Osteoblast (primary cell): ENCODE measurements at regions not wholly inside any gene's neighbourhood (a gene's known extent, or its start where the extent isn't known, plus 50 kb on each side); places are given as distances from the start of the nearest gene placed in this dataset.
"Not testable (repeated sequence)": the region's sequence is repeated elsewhere in the genome, so short reads cannot be mapped to it uniquely, and the experiment has no call there.

ENCODE experiments used
- DNase-seq: peaks from one replicate; pipeline ENCODE4 v3.0.0; 2011; ENCODE audit warnings: low spot score, mixed read lengths; ENCODE audit not compliant: insufficient read length; ENCODE audit errors: missing footprints
- H2AFZ ChIP-seq: 2 replicates; pipeline ENCODE4 v1.6.0; 2011; ENCODE audit warnings: mild to moderate bottlenecking, low read length
- H3K27ac ChIP-seq: 2 replicates; pipeline ENCODE4 v1.5.1; 2011; ENCODE audit warnings: mild to moderate bottlenecking, low read depth, low read length, moderate library complexity
- H3K27me3 ChIP-seq: 2 replicates; pipeline ENCODE4 v1.6.0; 2012; ENCODE audit warnings: mild to moderate bottlenecking, control low read depth, inconsistent platforms, low read length, moderate library complexity; ENCODE audit not compliant: insufficient read depth
- H3K36me3 ChIP-seq: 2 replicates; pipeline ENCODE4 v1.5.1; 2011; ENCODE audit warnings: mild to moderate bottlenecking, low read length, control low read depth, moderate library complexity; ENCODE audit not compliant: insufficient read depth
- H3K4me1 ChIP-seq: 2 replicates; pipeline ENCODE4 v1.5.1; 2011; ENCODE audit warnings: mild to moderate bottlenecking, low read length, control low read depth, moderate library complexity; ENCODE audit not compliant: insufficient read depth
- H3K4me2 ChIP-seq: 2 replicates; pipeline ENCODE4 v1.6.0; 2011; ENCODE audit warnings: mild to moderate bottlenecking, low read length; ENCODE audit not compliant: insufficient read depth
- H3K4me3 ChIP-seq: fragments of 200-600 bp; sonication (generic); 3 replicates; pipeline ENCODE4 v1.5.1; 2012; ENCODE audit warnings: mild to moderate bottlenecking, low read length, inconsistent platforms; ENCODE audit not compliant: insufficient read depth
- H3K79me2 ChIP-seq: 2 replicates; pipeline ENCODE4 v1.6.0; 2012; ENCODE audit warnings: mild to moderate bottlenecking, low read length, control low read depth, inconsistent platforms; ENCODE audit not compliant: insufficient read depth
- H3K9me3 ChIP-seq: 2 replicates; pipeline ENCODE4 v1.5.1; 2011; ENCODE audit warnings: low read depth, low read length, control low read depth
- H4K20me1 ChIP-seq: 2 replicates; pipeline ENCODE4 v1.6.0; 2012; ENCODE audit warnings: mild to moderate bottlenecking, low read length, control low read depth; ENCODE audit not compliant: insufficient read depth

DNA sequence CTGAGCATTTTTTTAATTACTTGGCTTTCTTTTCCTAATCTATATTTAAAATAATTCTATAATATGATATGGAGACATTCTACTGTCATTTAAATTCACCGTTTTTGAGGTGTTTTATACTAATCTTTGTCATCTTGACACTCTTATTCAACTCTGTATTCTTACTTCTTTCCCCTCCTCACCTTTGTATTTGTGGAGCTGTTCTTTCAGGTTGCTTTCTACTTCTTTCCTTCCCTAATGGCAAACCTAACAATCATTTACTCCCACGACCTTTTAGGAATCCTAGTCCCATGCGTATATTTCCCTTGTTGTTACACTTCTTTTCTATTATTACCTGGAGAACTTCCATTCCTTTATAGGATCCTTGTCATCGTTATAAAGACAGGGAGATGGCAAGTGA lies 271.8 kb downstream of the TP53TG3F start:
- H3K27ac ChIP-seq, H2AFZ ChIP-seq, H3K27me3 ChIP-seq, H3K36me3 ChIP-seq, H3K4me1 ChIP-seq, H3K9me3 ChIP-seq, H3K4me2 ChIP-seq, H4K20me1 ChIP-seq, H3K79me2 ChIP-seq, DNase-seq, H3K4me3 ChIP-seq: not testable (repeated sequence)

DNA sequence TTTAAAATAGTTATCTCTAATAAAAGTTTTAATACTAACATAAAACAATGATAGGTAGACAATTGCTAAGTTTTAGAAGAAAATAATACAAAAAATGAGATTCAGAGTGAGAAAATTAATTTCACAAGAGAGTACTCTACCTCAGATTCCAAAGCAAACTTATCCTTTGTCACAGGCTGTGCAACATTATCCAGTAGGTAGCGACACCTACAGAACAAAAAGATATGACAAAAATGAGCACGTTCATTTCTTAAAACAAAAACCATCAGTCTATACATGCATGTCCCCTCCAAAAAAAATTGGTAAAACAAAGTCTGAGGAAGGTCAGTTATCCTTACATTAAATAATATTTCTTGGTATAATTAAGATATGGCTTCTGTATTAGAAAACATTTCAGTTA lies 275.2 kb downstream of the TP53TG3F start:
- not testable (repeated sequence) for H3K9me3 ChIP-seq, H4K20me1 ChIP-seq, H3K27ac ChIP-seq, H3K36me3 ChIP-seq, H3K79me2 ChIP-seq, DNase-seq, H3K4me3 ChIP-seq, H3K4me2 ChIP-seq, H2AFZ ChIP-seq, H3K27me3 ChIP-seq, H3K4me1 ChIP-seq

DNA sequence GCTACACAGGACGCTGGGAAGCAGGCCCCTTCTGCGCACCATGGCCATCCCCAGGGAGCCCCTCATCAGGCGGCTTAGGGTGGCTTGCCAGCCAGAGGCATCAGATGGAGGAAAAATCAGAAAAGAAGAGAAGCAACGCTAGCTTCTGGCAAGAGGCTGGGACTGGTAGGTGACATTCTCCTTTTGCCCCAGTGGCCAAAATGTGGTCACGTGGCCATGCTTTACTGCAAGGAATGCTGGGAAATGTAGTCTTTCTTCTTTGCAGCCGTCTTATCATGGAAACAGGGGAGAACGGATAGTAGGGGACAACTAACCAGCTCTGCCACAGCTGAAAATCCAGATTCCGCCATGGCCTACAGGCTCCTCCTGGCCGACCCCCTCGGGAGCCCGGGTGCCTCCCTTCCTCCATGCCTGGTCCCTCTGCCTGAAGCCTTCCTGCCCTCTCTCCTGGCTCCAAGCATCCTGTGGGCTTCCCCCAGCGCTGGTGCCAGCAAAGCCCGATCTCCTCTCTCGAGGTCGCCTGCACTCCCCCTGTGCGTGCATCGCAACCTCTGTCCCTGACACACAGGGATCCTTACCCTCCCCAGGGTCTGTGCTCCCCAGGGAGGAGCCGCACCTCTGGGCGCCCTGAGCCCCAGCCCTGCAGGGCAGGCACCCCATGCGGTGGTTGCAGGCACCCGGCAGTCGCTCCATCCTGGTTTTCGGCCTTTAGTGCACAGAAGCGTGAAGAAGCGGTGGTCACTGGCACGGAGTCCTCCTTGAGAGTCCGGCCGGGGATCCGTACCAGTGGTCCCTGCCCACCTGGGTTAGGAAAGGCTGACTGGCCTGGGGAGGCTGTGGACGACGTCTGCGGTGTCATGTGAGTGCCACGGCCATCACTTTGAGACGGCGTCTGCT lies 307.7 kb downstream of the TP53TG3F start:
- not testable (repeated sequence) for H4K20me1 ChIP-seq, H3K27ac ChIP-seq, H3K36me3 ChIP-seq, H3K4me1 ChIP-seq, H2AFZ ChIP-seq, H3K4me3 ChIP-seq, H3K9me3 ChIP-seq, H3K27me3 ChIP-seq, H3K4me2 ChIP-seq, DNase-seq, H3K79me2 ChIP-seq

DNA sequence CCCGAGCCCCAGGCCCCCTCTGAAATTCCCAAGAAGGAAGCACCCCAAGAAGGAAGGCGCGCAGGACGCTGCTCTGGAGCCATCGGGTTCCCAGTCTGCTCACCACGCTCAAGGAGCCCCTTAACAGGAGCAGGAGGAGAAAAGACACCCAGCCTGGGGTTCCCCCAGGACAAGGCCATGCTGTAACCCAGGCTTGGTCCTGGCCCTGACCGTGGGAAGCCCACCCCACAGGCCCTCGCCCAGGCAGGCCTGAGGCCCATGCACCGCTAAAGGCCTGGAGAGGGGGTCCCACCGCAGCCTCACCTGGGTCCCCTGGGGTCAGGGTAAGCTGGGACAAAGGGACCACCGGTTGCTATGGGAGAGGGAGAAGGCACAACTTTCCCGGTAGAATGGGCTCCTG lies 309.3 kb downstream of the TP53TG3F start:
- not testable (repeated sequence) for H4K20me1 ChIP-seq, H3K4me2 ChIP-seq, H3K27ac ChIP-seq, H2AFZ ChIP-seq, DNase-seq, H3K4me1 ChIP-seq, H3K9me3 ChIP-seq, H3K27me3 ChIP-seq, H3K79me2 ChIP-seq, H3K4me3 ChIP-seq, H3K36me3 ChIP-seq

DNA sequence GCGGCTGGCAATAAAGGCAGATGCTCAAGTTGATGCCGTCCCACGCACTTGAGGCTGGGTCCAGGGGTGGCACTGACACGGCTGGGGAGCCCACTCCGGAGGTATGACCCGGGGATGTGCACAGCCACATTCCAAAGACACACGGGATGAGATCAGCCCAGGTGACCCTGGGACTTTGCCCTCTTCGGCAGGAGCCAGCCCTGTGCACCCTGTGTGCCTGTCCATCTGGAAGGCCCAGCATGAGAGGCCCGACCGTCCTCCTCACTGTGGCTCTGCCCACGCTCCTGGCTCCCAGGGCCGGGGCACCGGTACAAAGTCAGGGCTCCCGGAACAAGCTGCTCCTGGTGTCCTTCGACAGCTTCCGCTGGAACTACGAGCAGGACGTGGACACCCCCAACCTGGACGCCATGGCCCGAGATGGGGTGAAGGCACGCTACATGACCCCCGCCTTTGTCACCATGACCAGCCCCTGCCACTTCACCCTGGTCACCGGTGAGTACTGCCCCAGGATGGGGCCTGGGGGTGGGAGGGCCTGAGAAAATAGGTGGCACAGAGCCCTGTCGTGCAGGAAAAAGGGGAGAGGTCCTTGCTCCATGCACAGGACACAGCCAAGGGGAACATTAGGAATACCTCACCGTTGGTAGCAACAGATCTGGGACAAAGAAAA lies 309.9 kb downstream of the TP53TG3F start:
- not testable (repeated sequence) for H3K27ac ChIP-seq, DNase-seq, H4K20me1 ChIP-seq, H3K36me3 ChIP-seq, H3K4me3 ChIP-seq, H3K4me2 ChIP-seq, H3K79me2 ChIP-seq, H2AFZ ChIP-seq, H3K27me3 ChIP-seq, H3K4me1 ChIP-seq, H3K9me3 ChIP-seq

DNA sequence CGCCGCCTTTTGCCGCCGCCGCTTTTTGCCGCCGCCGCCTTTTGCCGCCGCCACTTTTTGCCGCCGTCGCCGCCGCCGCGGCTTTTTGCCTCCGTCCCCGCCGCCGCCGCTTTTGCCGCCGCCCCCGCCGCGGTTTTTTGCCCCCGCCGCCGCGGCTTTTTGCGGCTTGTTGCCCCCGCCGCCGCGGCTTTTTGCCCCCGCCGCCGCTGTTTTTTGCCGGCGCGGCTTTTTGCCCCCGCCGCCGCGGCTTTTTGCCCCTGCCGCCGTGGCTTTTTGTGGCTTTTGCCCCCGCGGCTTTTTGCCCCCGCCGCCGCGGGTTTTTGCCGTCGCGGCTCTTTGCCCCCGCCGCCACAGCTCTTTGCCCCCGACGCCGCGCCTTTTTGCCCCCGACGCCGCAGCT lies 311.1 kb downstream of the TP53TG3F start:
- not testable (repeated sequence) for DNase-seq, H3K4me3 ChIP-seq, H3K9me3 ChIP-seq, H3K79me2 ChIP-seq, H4K20me1 ChIP-seq, H3K4me1 ChIP-seq, H3K27ac ChIP-seq, H2AFZ ChIP-seq, H3K4me2 ChIP-seq, H3K36me3 ChIP-seq, H3K27me3 ChIP-seq

DNA sequence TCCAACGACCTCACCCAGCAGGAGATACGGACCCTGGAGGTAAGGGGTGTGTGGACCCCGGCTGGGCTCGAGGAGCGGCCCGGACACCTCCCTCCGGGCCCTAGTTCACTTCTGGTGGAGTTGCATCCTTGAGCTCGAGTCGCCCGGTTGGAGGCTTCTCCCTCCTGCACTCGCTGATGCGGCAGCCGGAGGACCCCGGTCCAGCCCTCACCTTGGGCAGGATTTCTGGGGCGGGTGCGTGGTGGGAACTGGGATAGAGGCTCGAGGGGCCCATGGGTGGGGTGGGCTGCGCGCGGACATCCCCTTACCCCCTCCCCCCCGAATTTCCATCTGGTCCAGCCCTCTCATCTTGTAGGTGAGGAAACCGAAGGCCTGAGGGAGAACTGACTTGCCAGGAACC lies 311.8 kb downstream of the TP53TG3F start:
- DNase-seq = peak; percentile 25
- H3K27ac ChIP-seq, H3K36me3 ChIP-seq, H3K4me1 ChIP-seq, H3K4me3 ChIP-seq, H2AFZ ChIP-seq, H3K4me2 ChIP-seq, H3K79me2 ChIP-seq, H4K20me1 ChIP-seq, H3K27me3 ChIP-seq, H3K9me3 ChIP-seq: not testable (repeated sequence)

DNA sequence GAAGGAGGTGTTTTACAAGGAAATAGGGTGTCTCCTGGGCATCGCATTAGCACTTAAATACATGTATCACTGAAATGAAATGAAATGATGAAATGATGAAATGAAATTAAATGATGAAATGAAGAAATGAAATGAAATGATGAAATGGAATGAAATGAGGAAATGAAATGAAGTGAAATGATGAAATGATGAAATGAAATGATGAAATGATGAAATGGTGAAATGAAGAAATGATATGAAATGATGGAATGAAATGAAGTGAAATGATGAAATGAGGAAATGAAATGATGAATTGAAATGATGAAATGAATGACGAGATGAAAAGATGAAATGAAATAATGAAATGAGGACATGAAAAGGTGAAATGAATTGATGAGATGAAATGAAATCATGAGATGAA lies 314.6 kb downstream of the TP53TG3F start:
- not testable (repeated sequence) for H4K20me1 ChIP-seq, H3K27ac ChIP-seq, H2AFZ ChIP-seq, H3K4me2 ChIP-seq, H3K27me3 ChIP-seq, H3K36me3 ChIP-seq, H3K4me3 ChIP-seq, DNase-seq, H3K9me3 ChIP-seq, H3K4me1 ChIP-seq, H3K79me2 ChIP-seq

DNA sequence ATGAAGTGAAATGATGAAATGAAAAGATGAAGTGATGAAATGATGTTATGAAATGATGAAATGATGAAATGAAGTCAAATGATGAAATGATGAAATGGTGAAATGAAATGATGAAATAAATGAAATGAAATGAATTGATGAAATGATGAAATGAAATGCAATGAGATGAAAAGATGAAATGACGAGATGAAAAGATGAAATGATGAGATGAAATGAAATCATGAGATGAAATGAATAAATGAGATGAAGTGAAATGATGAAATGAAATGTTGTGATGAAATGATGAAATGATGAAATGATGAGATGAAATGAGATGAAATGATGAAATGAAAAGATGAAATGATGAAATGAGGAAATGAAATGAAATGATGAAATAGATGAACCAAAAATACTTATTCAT lies 315.3 kb downstream of the TP53TG3F start:
- H4K20me1 ChIP-seq, H3K36me3 ChIP-seq, H3K4me3 ChIP-seq, DNase-seq, H2AFZ ChIP-seq, H3K4me2 ChIP-seq, H3K79me2 ChIP-seq, H3K9me3 ChIP-seq, H3K4me1 ChIP-seq, H3K27ac ChIP-seq, H3K27me3 ChIP-seq: not testable (repeated sequence)
